ENCODE measurements at regions not wholly inside any gene's neighbourhood (a gene's known extent, or its start where the extent isn't known, plus 50 kb on each side); places are given as distances from the start of the nearest gene placed in this dataset.

- no peak for DNase-seq
Observed at GRCh38 chr3:78004571-78004970, 964.7 kb downstream of the ROBO2 start.

GRCh38 chr3:78013653-78014052 is 973.8 kb downstream of the ROBO2 start:
- no peak for DNase-seq

GRCh38 chr3:78015856-78016255 is 976.0 kb downstream of the ROBO2 start:
- no peak for DNase-seq

- DNase-seq, result no peak
Observed at GRCh38 chr3:78021710-78022109, 981.8 kb downstream of the ROBO2 start.

GRCh38 chr3:78022232-78022631 is 982.3 kb downstream of the ROBO2 start:
- no peak for DNase-seq

- no peak for DNase-seq
Observed at GRCh38 chr3:78023257-78023656, 983.4 kb downstream of the ROBO2 start.

GRCh38 chr3:78025916-78026315 is 986.0 kb downstream of the ROBO2 start:
- DNase-seq, result no peak

DNA sequence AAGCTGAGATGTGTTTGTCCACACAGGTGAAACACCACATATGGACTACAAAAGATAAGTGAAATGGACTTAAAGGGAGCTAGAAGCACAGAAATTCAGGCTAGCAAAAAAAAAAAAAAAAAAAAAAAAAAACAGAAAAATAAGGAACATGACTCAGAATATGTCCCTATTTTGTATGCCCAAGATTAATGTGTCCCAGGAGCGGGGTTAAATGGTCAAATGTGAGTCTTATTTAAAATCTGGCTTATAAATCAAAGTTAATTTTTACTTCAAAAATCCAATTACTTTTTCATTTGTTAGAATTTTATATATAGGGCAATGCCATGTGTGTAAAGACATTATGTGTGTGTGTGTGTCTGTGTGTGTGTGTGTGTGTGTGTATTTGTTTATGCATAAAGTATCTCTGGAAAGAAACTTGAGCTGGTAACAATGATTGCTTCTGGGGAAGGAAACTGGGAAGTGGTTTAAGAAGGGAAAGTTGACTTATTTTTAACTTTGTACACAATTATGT is 986.5 kb downstream of the ROBO2 start:
- DNase-seq, result no peak

DNA sequence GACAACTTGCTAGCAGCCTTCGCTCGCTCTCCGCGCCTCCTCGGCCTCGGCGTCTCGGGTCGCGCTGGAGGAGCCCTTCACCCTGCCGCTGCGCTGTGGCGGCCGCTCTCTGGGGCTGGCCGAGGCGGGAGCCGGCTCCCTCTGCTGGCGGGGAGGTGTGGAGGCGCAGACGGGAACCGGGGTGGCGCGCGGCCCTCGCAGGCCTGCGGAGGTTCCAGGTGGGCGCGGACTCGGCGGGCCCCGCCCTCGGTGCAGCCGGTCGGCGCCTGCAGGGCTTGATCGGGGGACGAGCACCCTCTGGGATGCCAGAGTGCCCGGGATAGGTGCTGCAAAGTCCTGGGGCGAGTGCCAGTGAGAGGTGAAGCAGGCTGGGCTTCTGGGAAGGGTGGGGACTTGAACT is 989.9 kb downstream of the ROBO2 start:
- no peak for DNase-seq

DNA sequence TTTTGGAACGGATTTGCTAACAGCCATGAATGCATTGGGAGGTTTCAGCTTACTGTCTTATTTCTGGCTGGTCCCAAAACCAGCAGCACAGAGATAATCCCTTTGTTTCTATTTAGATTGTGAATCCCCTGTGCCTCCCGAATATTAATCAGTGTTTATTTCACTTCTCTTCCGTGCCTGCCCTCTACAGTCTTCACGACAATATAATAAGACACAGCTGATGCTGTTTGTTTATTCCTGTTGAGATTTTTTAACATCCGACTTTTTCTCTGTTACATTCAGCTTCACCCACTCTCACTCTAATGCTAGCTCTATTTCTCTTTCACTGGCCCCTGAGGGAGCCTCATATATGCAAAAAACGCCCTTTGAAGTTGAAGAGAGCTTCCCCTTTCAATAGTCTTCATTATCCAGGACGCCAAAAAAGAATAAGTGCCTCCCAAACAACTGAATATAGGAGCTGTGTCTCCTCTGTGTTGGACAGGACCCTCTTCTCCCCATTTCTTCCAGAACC is 995.3 kb downstream of the ROBO2 start:
- no peak for DNase-seq

- DNase-seq, result no peak
Observed at GRCh38 chr3:78041486-78041885, 1001.6 kb downstream of the ROBO2 start.

DNA sequence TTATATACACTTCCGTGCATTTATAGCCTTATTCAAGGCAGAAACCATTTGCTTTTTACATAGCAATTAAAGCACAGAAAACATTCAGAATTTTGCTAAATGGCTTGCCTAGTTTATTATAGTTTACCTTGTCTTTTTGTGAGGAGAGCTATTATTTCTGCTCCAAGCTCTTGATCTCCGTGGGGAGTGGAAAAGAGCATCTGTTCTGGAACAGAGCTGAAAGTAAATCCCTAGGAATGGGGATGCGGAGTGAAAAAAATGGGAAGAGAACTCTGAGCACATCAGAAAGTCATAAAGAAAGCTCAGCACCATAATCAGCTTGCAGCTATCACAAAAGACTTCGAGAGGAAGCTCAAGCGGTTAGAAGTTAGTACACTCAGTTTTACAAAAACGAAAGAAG is 1006.7 kb downstream of the ROBO2 start:
- DNase-seq, result no peak

- no peak for DNase-seq
Observed at GRCh38 chr3:78048698-78049097, 1008.8 kb downstream of the ROBO2 start.

DNA sequence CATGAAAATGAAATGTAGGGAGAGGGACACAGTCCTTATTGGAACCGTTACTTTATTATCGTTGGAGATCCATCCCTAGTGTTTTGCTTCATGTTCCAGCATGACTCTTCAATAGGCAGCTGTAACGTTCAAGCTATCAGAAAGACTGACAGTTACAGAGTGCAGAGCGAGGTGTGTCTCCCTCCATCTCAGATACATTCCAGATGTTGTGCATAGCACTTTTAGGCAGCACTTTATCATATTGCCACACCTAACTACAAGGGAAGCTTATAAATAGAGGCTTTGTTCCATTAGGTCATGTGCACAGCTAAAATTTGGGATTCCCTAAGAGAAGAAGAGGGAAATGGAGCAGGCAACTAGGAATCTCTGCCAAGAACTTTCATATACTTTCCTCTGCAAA is 1009.6 kb downstream of the ROBO2 start:
- DNase-seq, result no peak

DNA sequence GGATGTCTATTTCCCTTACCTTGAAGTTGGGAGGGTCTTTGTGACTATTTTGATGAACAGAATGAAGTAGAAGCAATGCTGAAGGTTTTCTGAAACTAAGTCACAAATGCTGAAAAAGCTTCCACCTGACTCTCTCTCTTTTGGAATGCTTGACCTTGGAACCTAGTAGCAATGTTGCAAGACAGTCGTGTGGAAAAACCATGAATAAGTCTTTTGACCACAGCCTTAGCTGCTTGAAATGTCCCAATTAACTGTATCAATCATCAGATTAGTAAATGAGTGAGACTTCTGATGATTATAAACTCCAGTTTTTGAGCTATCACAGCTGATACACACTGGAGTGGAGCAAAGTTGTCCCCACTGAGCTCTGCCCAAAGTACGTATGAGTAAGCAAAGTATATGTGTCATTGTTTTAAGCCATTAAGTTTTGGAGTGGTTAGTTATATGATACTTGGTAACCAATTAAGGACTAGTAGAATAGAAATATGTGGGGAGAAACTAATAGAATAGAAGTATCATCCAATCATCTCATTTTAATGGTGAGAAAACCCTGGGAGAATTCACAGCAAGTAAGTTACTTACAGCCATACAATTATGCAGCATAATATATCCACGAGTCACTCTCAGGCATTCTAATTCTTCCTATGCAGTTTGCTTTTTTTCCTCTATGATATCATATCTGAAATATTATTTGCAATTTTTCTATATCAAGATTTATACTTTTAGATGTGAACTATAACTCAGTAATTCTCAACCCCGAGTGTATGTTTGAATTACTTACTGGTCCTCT is 1010.6 kb downstream of the ROBO2 start:
- DNase-seq, result no peak

GRCh38 chr3:78052746-78053145 is 1012.8 kb downstream of the ROBO2 start:
- no peak for DNase-seq

GRCh38 chr3:78066287-78066686 is 1026.4 kb downstream of the ROBO2 start:
- no peak for DNase-seq

DNA sequence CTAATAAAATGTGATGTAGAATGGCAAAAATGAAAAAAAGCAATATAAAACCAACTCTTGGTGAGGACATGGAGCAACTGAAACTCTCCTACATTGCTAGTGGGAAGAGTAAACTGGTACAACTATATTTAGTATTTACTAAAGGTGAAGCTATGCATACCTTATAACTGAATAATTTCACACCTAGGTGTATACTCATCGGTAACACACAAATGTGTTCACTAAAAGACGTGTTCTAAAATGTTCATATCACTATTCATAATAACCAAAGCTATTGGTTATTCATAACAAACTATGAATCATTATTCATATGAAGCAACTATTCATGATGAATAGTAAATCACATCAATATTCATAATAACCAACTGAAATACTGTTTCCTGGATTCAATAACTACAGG is 1030.3 kb downstream of the ROBO2 start:
- DNase-seq, result no peak

DNA sequence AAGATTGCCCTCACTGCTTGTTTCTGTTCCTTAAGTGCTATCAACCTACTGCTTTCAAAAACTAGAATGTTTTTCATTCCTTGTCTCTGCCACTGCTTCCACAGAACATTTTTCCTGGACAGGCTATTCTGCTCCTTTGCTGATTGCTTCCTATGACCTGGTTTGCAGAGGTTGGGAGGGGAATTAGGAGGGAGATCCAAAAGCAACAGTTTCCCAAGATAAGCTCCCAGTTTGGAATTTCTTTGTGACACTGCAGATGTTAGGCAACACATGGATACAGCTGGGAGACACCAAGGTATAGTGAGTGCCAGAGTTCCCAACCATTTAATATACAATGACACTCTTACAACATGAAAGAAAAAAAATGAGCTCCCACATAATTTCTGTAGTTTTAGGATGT is 1036.5 kb downstream of the ROBO2 start:
- DNase-seq, result no peak

DNA sequence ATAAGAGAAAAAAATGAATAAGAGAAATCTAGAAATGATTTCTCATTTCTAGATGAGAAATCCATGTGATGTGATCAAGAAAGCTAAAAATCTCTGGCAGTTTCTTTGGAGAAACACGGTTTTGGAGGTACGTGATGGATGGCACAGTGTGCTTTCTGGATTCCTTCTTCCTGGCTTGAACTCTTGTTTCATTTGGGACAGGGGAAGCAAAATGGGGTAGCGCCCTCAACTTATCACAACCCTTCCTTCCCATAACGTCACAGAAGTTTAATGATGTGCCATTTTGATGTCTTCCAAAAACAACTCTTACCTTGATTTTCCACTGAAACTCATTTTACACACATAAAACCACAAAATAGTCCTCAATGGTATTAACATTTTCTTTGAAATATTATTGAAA is 1037.3 kb downstream of the ROBO2 start:
- no peak for DNase-seq

DNA sequence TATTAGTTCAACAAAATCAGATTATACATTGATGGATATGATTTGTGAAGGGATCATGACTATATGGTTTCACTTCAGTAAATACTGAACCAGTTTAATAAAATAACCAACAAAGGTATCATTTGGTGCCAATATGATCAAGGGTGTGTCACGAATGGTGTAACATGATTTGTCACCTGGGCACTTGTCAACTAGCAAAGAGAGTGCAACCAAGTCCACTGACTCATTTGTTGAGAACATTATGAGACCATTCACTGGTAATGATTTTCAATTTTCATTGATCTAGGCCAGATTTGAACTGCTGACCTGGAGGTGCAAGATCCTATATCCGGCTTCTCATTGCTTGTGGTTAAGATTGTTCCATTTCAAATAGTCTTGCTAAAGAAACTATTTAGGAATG is 1037.9 kb downstream of the ROBO2 start:
- no peak for DNase-seq

DNA sequence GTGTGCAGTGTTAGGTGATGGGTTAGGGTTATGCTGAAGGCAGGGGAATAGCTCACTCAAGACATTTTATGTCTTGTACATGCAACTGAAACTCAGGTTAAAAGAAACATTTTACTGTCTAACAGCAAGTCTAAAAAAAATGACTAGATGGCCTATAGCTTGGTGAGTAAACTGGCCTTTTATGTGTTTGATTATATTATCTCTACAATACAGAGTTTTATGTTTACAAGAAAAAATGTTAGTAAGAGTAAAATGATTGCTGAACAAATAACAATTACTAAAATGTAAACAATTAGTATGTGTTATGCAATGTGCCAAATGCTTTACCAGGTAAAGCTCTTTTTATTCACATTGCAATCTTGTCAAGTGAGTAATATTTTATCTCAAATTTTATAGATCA is 1039.6 kb downstream of the ROBO2 start:
- DNase-seq, result no peak

GRCh38 chr3:78086150-78086549 is 1046.3 kb downstream of the ROBO2 start:
- DNase-seq, result no peak

DNA sequence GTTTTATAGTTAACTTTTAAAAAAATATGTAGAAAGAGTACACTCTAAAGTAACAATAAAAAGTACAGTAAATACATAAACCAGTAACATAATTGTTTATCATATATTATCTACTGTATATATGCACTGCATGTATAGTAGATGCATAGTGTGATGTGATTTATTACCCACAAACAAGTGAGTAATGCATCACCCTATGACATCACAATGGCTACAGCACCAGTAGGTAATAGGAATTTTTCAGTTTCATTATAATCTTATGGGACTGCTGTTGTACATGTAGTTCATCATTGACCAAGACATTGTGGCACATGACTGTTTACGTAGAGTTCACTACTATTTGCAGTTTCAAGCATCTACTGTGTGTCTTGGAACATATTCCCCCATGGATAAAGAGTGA is 1047.2 kb downstream of the ROBO2 start:
- DNase-seq, result no peak

DNA sequence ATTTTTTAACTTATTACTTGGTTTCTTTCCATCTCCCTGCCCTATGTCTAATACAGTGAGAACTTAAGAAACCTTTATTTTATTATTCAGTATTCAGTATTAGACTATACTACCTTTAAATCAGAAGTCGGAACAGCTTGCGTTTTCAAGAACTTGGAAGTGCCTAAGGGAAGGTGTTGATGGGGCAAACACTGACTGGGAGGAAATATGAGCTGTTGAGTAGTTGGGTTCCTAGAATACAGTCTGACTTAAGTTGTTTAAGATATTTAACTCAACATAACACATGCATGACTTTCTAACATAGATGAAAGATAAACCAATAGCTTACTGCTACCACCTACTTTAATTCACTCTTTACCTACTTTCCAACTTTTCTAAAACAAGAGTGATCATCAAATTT is 1048.1 kb downstream of the ROBO2 start:
- no peak for DNase-seq

Measured in NCI-H1092 treated with DMSO at 0.1 percent for 48 hours (cell line).